ENCODE measurements at regions not wholly inside any gene's neighbourhood (a gene's known extent, or its start where the extent isn't known, plus 50 kb on each side); places are given as distances from the start of the nearest gene placed in this dataset.

- no peaks in the 10 kb centered on the region for H3K27me3 ChIP-seq (ENCODE audit: control insufficient read depth in 3 of 3, insufficient read depth in 3 of 3, low read depth in 1 of 3, low read length in 3 of 3)
- no peaks in the 10 kb centered on the region for H3K4me1 ChIP-seq (ENCODE audit: control insufficient read depth in 2 of 2, insufficient read depth in 1 of 2, low read depth in 1 of 2, low read length in 2 of 2)
- H3K27ac ChIP-seq (replicated peaks; ENCODE audit: low read length), result no peak overlapping the region
- no peak overlapping the region for H3K4ac ChIP-seq (ENCODE audit: low read length)
- H3K9me3 ChIP-seq (replicated peaks in 1 of 2; ENCODE audit: control insufficient read depth in 2 of 2, insufficient read depth in 1 of 2, low read depth in 1 of 2, low read length in 2 of 2), result peaks cover 0 to 4% of the 10 kb centered on the region in 2 donors
- no peaks in the 10 kb centered on the region for H3K79me1 ChIP-seq (ENCODE audit: low read depth, low read length)
- no peak overlapping the region for H3K4me2 ChIP-seq (ENCODE audit: insufficient read depth, low read length, poor library complexity, severe bottlenecking)
- H4K91ac ChIP-seq (ENCODE audit: low read depth, low read length, poor library complexity), result no peak overlapping the region
- H3K23ac ChIP-seq (ENCODE audit: low read depth, low read length, poor library complexity), result no peak overlapping the region
- no peak overlapping the region for H3K4me3 ChIP-seq (ENCODE audit: low read length in 2 of 2)
- H2BK120ac ChIP-seq (ENCODE audit: low read depth, low read length), result no peak overlapping the region
- no peak overlapping the region for H2BK15ac ChIP-seq (ENCODE audit: low read length)
- WGBS, 2 donors (ENCODE audit: extremely low coverage in 2 of 2, insufficient read length in 2 of 2, insufficient replicate concordance in 1 of 2), result no CpG with 5 or more reads among the region's 5 CpGs
- H2BK12ac ChIP-seq (ENCODE audit: low read length), result no peak overlapping the region
- no peaks in the 10 kb centered on the region for H3K36me3 ChIP-seq (replicated peaks in 1 of 2; ENCODE audit: control insufficient read depth in 2 of 2, insufficient read depth in 2 of 2, low read length in 2 of 2)
- H2AK5ac ChIP-seq (ENCODE audit: low read depth, low read length), result no peak overlapping the region
- no peak overlapping the region for H3K14ac ChIP-seq (ENCODE audit: low read length)
- no peak for DNase-seq (ENCODE audit: low spot score)
- no peak overlapping the region for H3K9ac ChIP-seq (ENCODE audit: low read depth, low read length, poor library complexity)
- no peak overlapping the region for H2BK5ac ChIP-seq (ENCODE audit: low read length)
- H3K18ac ChIP-seq (ENCODE audit: low read length), result no peak overlapping the region
- H2AFZ ChIP-seq (ENCODE audit: low read length), result no peak overlapping the region
- H4K8ac ChIP-seq (ENCODE audit: low read depth, low read length), result no peak overlapping the region
These were observed 145.9 kb upstream of the NAV2 start for GRCh38 chr11:19566583-19567379.

DNA sequence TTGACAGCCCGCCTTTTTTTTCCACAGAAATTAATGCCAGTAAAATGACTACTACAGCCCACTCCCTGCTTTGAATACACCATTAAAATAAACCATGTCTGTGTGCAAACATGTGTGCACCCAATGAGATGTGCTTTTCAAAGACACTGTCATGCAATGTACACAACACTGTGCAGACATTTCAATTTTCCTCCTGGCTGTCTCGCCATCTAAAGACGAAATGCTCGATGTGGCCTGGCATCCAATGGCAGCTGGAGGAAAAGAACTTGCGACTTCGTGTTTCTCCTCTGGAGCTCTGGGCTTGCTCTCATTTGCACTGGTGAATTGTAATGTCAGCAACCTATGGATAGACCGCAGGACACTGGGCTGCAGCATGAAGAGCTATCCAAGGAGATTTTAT lies 147.0 kb upstream of the NAV2 start:
- no peak overlapping the region for H2AFZ ChIP-seq (ENCODE audit: low read length)
- H3K9me3 ChIP-seq (replicated peaks in 1 of 2; ENCODE audit: control insufficient read depth in 2 of 2, insufficient read depth in 1 of 2, low read depth in 1 of 2, low read length in 2 of 2), result peaks cover 0 to 4% of the 10 kb centered on the region in 2 donors
- no peak overlapping the region for H3K18ac ChIP-seq (ENCODE audit: low read length)
- H3K4me1 ChIP-seq (ENCODE audit: control insufficient read depth in 2 of 2, insufficient read depth in 1 of 2, low read depth in 1 of 2, low read length in 2 of 2), result no peaks in the 10 kb centered on the region
- no peak overlapping the region for H2AK5ac ChIP-seq (ENCODE audit: low read depth, low read length)
- no peak overlapping the region for H3K27ac ChIP-seq (replicated peaks; ENCODE audit: low read length)
- no peaks in the 10 kb centered on the region for H3K27me3 ChIP-seq (ENCODE audit: control insufficient read depth in 3 of 3, insufficient read depth in 3 of 3, low read depth in 1 of 3, low read length in 3 of 3)
- H3K9ac ChIP-seq (ENCODE audit: low read depth, low read length, poor library complexity), result no peak overlapping the region
- no peak overlapping the region for H3K14ac ChIP-seq (ENCODE audit: low read length)
- H4K8ac ChIP-seq (ENCODE audit: low read depth, low read length), result no peak overlapping the region
- no peak overlapping the region for H2BK120ac ChIP-seq (ENCODE audit: low read depth, low read length)
- H3K23ac ChIP-seq (ENCODE audit: low read depth, low read length, poor library complexity), result no peak overlapping the region
- H3K79me1 ChIP-seq (ENCODE audit: low read depth, low read length), result no peaks in the 10 kb centered on the region
- no peak overlapping the region for H2BK15ac ChIP-seq (ENCODE audit: low read length)
- H4K91ac ChIP-seq (ENCODE audit: low read depth, low read length, poor library complexity), result no peak overlapping the region
- no peak overlapping the region for H2BK12ac ChIP-seq (ENCODE audit: low read length)
- no peak for DNase-seq (ENCODE audit: low spot score)
- no peaks in the 10 kb centered on the region for H3K36me3 ChIP-seq (replicated peaks in 1 of 2; ENCODE audit: control insufficient read depth in 2 of 2, insufficient read depth in 2 of 2, low read length in 2 of 2)
- WGBS, 2 donors (ENCODE audit: extremely low coverage in 2 of 2, insufficient read length in 2 of 2, insufficient replicate concordance in 1 of 2), result no CpG with 5 or more reads among the region's 7 CpGs
- no peak overlapping the region for H3K4me2 ChIP-seq (ENCODE audit: insufficient read depth, low read length, poor library complexity, severe bottlenecking)
- no peak overlapping the region for H2BK5ac ChIP-seq (ENCODE audit: low read length)
- no peak overlapping the region for H3K4ac ChIP-seq (ENCODE audit: low read length)
- H3K4me3 ChIP-seq (ENCODE audit: low read length in 2 of 2), result no peak overlapping the region

- peaks cover 0 to 2% (median 0%) of the 10 kb centered on the region in 3 experiments for H3K27me3 ChIP-seq (ENCODE audit: control insufficient read depth in 3 of 3, insufficient read depth in 3 of 3, low read depth in 1 of 3, low read length in 3 of 3)
These were observed 150.5 kb upstream of the NAV2 start for GRCh38 chr11:19562156-19562555.

GRCh38 chr11:19561011-19561410 lies 151.6 kb upstream of the NAV2 start:
- no peaks in the 10 kb centered on the region for H3K36me3 ChIP-seq (replicated peaks in 1 of 2; ENCODE audit: control insufficient read depth in 2 of 2, insufficient read depth in 2 of 2, low read length in 2 of 2)
- no peak overlapping the region for H3K14ac ChIP-seq (ENCODE audit: low read length)
- no peak overlapping the region for H3K4ac ChIP-seq (ENCODE audit: low read length)
- no peaks in the 10 kb centered on the region for H3K9me3 ChIP-seq (replicated peaks in 1 of 2; ENCODE audit: control insufficient read depth in 2 of 2, insufficient read depth in 1 of 2, low read depth in 1 of 2, low read length in 2 of 2)
- no peak overlapping the region for H2BK12ac ChIP-seq (ENCODE audit: low read length)
- no peak overlapping the region for H2AK5ac ChIP-seq (ENCODE audit: low read depth, low read length)
- no peak overlapping the region for H3K9ac ChIP-seq (ENCODE audit: low read depth, low read length, poor library complexity)
- H3K27me3 ChIP-seq (ENCODE audit: control insufficient read depth in 3 of 3, insufficient read depth in 3 of 3, low read depth in 1 of 3, low read length in 3 of 3), result peaks cover 0 to 2% (median 0%) of the 10 kb centered on the region in 3 experiments
- WGBS, 2 donors (ENCODE audit: extremely low coverage in 2 of 2, insufficient read length in 2 of 2, insufficient replicate concordance in 1 of 2), result no CpG with 5 or more reads among the region's 8 CpGs
- no peaks in the 10 kb centered on the region for H3K79me1 ChIP-seq (ENCODE audit: low read depth, low read length)
- no peak overlapping the region for H2AFZ ChIP-seq (ENCODE audit: low read length)
- H3K27ac ChIP-seq (replicated peaks; ENCODE audit: low read length), result no peak overlapping the region
- no peak overlapping the region for H2BK120ac ChIP-seq (ENCODE audit: low read depth, low read length)
- no peak overlapping the region for H4K91ac ChIP-seq (ENCODE audit: low read depth, low read length, poor library complexity)
- no peak overlapping the region for H3K4me3 ChIP-seq (ENCODE audit: low read length in 2 of 2)
- H3K18ac ChIP-seq (ENCODE audit: low read length), result no peak overlapping the region
- no peak overlapping the region for H3K4me2 ChIP-seq (ENCODE audit: insufficient read depth, low read length, poor library complexity, severe bottlenecking)
- no peak overlapping the region for H4K8ac ChIP-seq (ENCODE audit: low read depth, low read length)
- H2BK5ac ChIP-seq (ENCODE audit: low read length), result no peak overlapping the region
- no peak overlapping the region for H2BK15ac ChIP-seq (ENCODE audit: low read length)
- no peak for DNase-seq (ENCODE audit: low spot score)
- peaks cover 0 to 3% of the 10 kb centered on the region in 2 donors for H3K4me1 ChIP-seq (ENCODE audit: control insufficient read depth in 2 of 2, insufficient read depth in 1 of 2, low read depth in 1 of 2, low read length in 2 of 2)
- no peak overlapping the region for H3K23ac ChIP-seq (ENCODE audit: low read depth, low read length, poor library complexity)

More at GRCh38 chr11:19562156-19562555, 150.5 kb upstream of the NAV2 start:
- H2BK12ac ChIP-seq (ENCODE audit: low read length), result no peak overlapping the region
- H3K27ac ChIP-seq (replicated peaks; ENCODE audit: low read length), result no peak overlapping the region
- H3K9ac ChIP-seq (ENCODE audit: low read depth, low read length, poor library complexity), result no peak overlapping the region
- H3K4me3 ChIP-seq (ENCODE audit: low read length in 2 of 2), result no peak overlapping the region
- H2BK5ac ChIP-seq (ENCODE audit: low read length), result no peak overlapping the region
- no peaks in the 10 kb centered on the region for H3K9me3 ChIP-seq (replicated peaks in 1 of 2; ENCODE audit: control insufficient read depth in 2 of 2, insufficient read depth in 1 of 2, low read depth in 1 of 2, low read length in 2 of 2)
- no peak overlapping the region for H3K18ac ChIP-seq (ENCODE audit: low read length)
- H3K4me1 ChIP-seq (ENCODE audit: control insufficient read depth in 2 of 2, insufficient read depth in 1 of 2, low read depth in 1 of 2, low read length in 2 of 2), result peaks cover 0 to 3% of the 10 kb centered on the region in 2 donors
- no peak for DNase-seq (ENCODE audit: low spot score)
- WGBS, 2 donors (ENCODE audit: extremely low coverage in 2 of 2, insufficient read length in 2 of 2, insufficient replicate concordance in 1 of 2), result no CpG with 5 or more reads among the region's 4 CpGs
- H3K14ac ChIP-seq (ENCODE audit: low read length), result no peak overlapping the region
- H3K23ac ChIP-seq (ENCODE audit: low read depth, low read length, poor library complexity), result no peak overlapping the region
- no peak overlapping the region for H4K8ac ChIP-seq (ENCODE audit: low read depth, low read length)
- H3K4ac ChIP-seq (ENCODE audit: low read length), result no peak overlapping the region
- H4K91ac ChIP-seq (ENCODE audit: low read depth, low read length, poor library complexity), result no peak overlapping the region
- H3K36me3 ChIP-seq (replicated peaks in 1 of 2; ENCODE audit: control insufficient read depth in 2 of 2, insufficient read depth in 2 of 2, low read length in 2 of 2), result no peaks in the 10 kb centered on the region
- no peak overlapping the region for H2BK15ac ChIP-seq (ENCODE audit: low read length)
- H3K79me1 ChIP-seq (ENCODE audit: low read depth, low read length), result no peaks in the 10 kb centered on the region
- no peak overlapping the region for H2AK5ac ChIP-seq (ENCODE audit: low read depth, low read length)
- no peak overlapping the region for H2AFZ ChIP-seq (ENCODE audit: low read length)
- no peak overlapping the region for H2BK120ac ChIP-seq (ENCODE audit: low read depth, low read length)
- H3K4me2 ChIP-seq (ENCODE audit: insufficient read depth, low read length, poor library complexity, severe bottlenecking), result no peak overlapping the region

Data from neuronal stem cell (in vitro differentiated cells).